ENCODE measurements at regions not wholly inside any gene's neighbourhood (a gene's known extent, or its start where the extent isn't known, plus 50 kb on each side); places are given as distances from the start of the nearest gene placed in this dataset.
"Not testable (repeated sequence)": the region's sequence is repeated elsewhere in the genome, so short reads cannot be mapped to it uniquely, and the experiment has no call there.

DNA sequence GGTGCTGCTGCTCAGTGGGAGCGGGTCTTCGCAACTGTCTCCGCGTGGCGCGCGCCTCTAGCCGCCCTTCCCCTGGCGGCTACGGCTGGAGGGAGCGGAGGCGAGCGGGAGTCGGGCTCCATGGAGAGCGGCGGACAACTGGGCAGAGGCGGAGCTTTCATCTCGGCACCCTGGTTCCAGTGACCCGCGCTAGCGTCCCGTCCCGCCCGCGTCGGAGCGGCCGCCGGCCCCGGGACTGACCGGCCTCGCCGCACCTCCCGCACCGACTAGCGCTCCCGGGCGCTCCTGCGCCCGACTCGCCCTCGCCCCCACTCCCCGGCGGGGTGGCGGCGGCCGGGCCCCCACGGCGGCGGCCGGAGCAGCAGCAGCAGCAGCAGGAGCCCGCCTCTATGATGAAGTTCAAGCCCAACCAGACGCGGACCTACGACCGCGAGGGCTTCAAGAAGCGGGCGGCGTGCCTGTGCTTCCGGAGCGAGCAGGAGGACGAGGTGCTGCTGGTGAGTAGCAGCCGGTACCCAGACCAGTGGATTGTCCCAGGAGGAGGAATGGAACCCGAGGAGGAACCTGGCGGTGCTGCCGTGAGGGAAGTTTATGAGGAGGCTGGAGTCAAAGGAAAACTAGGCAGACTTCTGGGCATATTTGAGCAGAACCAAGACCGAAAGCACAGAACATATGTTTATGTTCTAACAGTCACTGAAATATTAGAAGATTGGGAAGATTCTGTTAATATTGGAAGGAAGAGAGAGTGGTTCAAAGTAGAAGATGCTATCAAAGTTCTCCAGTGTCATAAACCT lies 69.2 kb upstream of the NOTCH2NLA start:
- not testable (repeated sequence) for H3K9me3 ChIP-seq (ENCODE audit: control insufficient read depth in 2 of 2, insufficient read depth in 1 of 2, low read length in 1 of 2); H3K4me3 ChIP-seq (ENCODE audit: low read length in 2 of 2); H3K36me3 ChIP-seq (ENCODE audit: control insufficient read depth in 2 of 2, insufficient read depth in 2 of 2, low read length in 1 of 2); DNase-seq (ENCODE audit: low read depth in 6 of 9, low spot score in 9 of 9); H3K27me3 ChIP-seq (ENCODE audit: control insufficient read depth in 2 of 2, insufficient read depth in 1 of 2, low read length in 1 of 2); H3K4me1 ChIP-seq (ENCODE audit: control insufficient read depth in 2 of 2, insufficient read depth in 2 of 2, low read length in 2 of 2); H3K27ac ChIP-seq (ENCODE audit: low read depth in 1 of 2, low read length in 1 of 2)
- WGBS: no CpG with 5 or more reads among the region's 68 CpGs

DNA sequence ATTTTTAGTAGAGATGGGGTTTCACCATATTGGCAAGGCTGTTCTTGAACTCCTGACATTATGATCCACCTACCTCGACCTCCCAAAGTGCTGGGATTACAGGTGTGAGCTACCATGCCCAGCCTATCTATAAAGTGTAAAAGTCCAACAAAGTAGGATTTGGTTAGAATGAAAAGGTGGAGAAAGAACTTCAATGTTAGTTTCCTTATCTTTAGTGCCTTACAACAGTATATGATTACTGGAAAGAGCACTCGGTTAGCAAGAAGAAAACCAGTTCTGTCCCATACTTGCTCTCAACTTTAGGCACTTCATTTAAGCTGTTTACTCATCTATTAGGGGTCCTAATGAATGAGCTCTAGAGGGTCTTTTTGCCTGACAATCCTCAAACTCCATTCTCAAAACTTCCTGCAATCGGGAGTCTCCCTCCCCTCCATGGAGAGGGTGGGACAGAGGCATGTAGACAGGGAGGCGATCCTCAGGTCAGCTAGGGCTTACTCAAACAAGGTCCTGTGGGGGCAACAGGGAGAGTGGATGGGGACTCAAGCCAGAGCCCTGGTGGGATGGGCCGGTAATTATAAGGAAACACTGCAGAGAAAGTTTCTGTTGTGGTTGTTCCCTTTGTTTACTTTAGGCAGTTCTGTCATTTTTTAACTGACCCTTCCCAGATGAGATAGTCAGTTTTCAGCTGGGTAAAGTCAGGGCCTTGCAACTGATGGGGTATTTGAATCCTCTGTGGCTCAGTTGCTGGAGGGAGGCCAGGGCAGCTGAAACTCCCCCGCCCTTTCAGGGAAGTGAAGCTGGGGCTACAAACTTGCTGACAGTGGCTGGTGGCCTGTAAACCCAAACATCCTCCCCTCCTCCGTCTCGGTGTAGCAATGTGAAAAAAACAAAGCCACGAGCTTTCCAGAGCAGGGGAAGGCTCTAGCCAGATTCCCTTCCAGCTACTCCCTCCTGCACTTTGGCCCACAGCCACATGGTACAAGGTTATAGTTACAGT lies 64.4 kb upstream of the NOTCH2NLA start:
- H3K4me1 ChIP-seq (ENCODE audit: control insufficient read depth in 2 of 2, insufficient read depth in 2 of 2, low read length in 2 of 2); H3K4me3 ChIP-seq (ENCODE audit: low read length in 2 of 2); H3K9me3 ChIP-seq (ENCODE audit: control insufficient read depth in 2 of 2, insufficient read depth in 1 of 2, low read length in 1 of 2); H3K36me3 ChIP-seq (ENCODE audit: control insufficient read depth in 2 of 2, insufficient read depth in 2 of 2, low read length in 1 of 2); H3K27ac ChIP-seq (ENCODE audit: low read depth in 1 of 2, low read length in 1 of 2); H3K27me3 ChIP-seq (ENCODE audit: control insufficient read depth in 2 of 2, insufficient read depth in 1 of 2, low read length in 1 of 2); DNase-seq (ENCODE audit: low read depth in 6 of 9, low spot score in 9 of 9): not testable (repeated sequence)
- WGBS: no CpG with 5 or more reads among the region's 9 CpGs

DNA sequence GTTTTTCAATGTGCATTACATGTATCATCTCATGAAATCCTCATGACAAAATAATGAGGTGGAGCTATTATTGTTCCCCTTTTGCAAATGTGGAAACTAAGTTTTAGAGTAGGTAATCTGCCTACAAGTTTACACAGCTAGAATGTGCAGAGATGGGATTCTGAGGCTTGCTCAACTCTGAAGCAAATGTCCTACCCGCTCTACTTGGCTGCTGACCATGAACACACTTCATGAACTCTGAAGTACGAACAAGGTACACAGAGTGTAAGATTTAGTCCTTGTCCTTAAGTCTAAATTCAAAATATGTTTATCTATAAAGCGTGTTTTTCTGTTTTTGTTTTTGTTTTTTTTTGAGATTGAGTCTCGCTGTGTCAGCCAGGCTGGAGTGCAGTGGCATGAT lies 63.6 kb upstream of the NOTCH2NLA start:
- H3K4me3 ChIP-seq (ENCODE audit: low read length in 2 of 2); H3K27ac ChIP-seq (ENCODE audit: low read depth in 1 of 2, low read length in 1 of 2); H3K4me1 ChIP-seq (ENCODE audit: control insufficient read depth in 2 of 2, insufficient read depth in 2 of 2, low read length in 2 of 2); H3K36me3 ChIP-seq (ENCODE audit: control insufficient read depth in 2 of 2, insufficient read depth in 2 of 2, low read length in 1 of 2); DNase-seq (ENCODE audit: low read depth in 6 of 9, low spot score in 9 of 9); H3K27me3 ChIP-seq (ENCODE audit: control insufficient read depth in 2 of 2, insufficient read depth in 1 of 2, low read length in 1 of 2); H3K9me3 ChIP-seq (ENCODE audit: control insufficient read depth in 2 of 2, insufficient read depth in 1 of 2, low read length in 1 of 2): not testable (repeated sequence)
- no CpG with 5 or more reads among the region's 4 CpGs for WGBS

DNA sequence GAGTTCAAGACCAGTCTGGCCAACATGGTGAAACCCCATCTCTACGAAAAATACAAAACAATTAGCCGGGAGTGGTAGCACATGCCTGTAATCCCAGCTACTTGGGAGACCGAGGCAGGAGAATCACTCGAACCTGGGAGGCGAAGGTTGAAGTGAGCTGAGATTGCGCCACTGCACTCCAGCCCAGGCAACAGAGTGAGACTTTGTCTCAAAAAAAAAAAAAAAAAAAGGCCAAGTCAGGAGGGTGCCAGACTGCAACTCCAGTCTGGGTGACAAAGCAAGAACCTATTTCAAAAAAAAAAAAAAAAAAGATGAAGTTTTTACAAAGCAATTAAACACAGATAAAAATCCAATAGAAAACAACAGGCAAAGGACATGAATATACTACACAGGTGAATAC lies 59.1 kb upstream of the NOTCH2NLA start:
- H3K4me1 ChIP-seq (ENCODE audit: control insufficient read depth in 2 of 2, insufficient read depth in 2 of 2, low read length in 2 of 2); H3K27ac ChIP-seq (ENCODE audit: low read depth in 1 of 2, low read length in 1 of 2); H3K36me3 ChIP-seq (ENCODE audit: control insufficient read depth in 2 of 2, insufficient read depth in 2 of 2, low read length in 1 of 2); H3K4me3 ChIP-seq (ENCODE audit: low read length in 2 of 2); DNase-seq (ENCODE audit: low read depth in 6 of 9, low spot score in 9 of 9); H3K27me3 ChIP-seq (ENCODE audit: control insufficient read depth in 2 of 2, insufficient read depth in 1 of 2, low read length in 1 of 2); H3K9me3 ChIP-seq (ENCODE audit: control insufficient read depth in 2 of 2, insufficient read depth in 1 of 2, low read length in 1 of 2): not testable (repeated sequence)
- WGBS: no CpG with 5 or more reads among the region's 6 CpGs

DNA sequence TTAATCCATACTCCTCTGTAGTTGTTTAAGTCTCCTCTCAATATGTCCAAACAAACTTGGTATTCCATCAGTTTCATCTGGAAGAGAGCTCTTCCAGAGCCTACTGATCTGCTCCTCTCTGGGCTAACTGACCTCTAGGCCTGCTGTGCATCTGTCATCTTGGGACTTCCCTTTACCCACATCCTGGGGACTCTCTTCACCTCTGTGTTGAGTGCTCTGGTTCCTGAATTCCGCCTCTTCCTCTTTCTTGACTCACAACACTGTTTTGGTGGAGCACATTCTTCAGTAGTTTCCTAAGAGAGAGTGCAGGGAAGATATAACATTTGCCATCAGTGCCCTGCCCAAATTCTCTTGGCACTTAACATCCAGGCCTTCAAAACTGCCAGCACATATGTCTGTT lies 55.9 kb upstream of the NOTCH2NLA start:
- no CpG with 5 or more reads among the region's 1 CpG for WGBS
- H3K9me3 ChIP-seq (ENCODE audit: control insufficient read depth in 2 of 2, insufficient read depth in 1 of 2, low read length in 1 of 2); H3K36me3 ChIP-seq (ENCODE audit: control insufficient read depth in 2 of 2, insufficient read depth in 2 of 2, low read length in 1 of 2); H3K27ac ChIP-seq (ENCODE audit: low read depth in 1 of 2, low read length in 1 of 2); H3K27me3 ChIP-seq (ENCODE audit: control insufficient read depth in 2 of 2, insufficient read depth in 1 of 2, low read length in 1 of 2); H3K4me1 ChIP-seq (ENCODE audit: control insufficient read depth in 2 of 2, insufficient read depth in 2 of 2, low read length in 2 of 2); H3K4me3 ChIP-seq (ENCODE audit: low read length in 2 of 2); DNase-seq (ENCODE audit: low read depth in 6 of 9, low spot score in 9 of 9): not testable (repeated sequence)

DNA sequence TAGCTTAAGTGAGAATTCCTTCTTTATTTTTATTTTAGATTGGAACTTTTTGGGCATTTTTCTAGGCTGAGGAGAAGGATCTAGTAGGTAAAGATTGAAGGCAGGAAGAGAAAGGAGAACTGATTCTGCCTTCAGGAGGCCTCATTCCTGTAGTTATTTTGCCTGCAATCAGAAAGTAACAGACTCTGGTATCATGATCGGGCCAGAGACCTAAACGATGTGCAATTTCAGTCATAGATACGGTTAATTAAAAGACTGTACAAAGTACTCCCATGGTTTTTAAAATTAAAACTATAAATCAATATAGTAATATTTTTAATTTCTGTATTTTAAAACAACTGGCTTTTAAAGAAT lies 54.7 kb upstream of the NOTCH2NLA start:
- not testable (repeated sequence) for H3K27me3 ChIP-seq (ENCODE audit: control insufficient read depth in 2 of 2, insufficient read depth in 1 of 2, low read length in 1 of 2); DNase-seq (ENCODE audit: low read depth in 6 of 9, low spot score in 9 of 9); H3K36me3 ChIP-seq (ENCODE audit: control insufficient read depth in 2 of 2, insufficient read depth in 2 of 2, low read length in 1 of 2); H3K4me3 ChIP-seq (ENCODE audit: low read length in 2 of 2); H3K27ac ChIP-seq (ENCODE audit: low read depth in 1 of 2, low read length in 1 of 2); H3K9me3 ChIP-seq (ENCODE audit: control insufficient read depth in 2 of 2, insufficient read depth in 1 of 2, low read length in 1 of 2); H3K4me1 ChIP-seq (ENCODE audit: control insufficient read depth in 2 of 2, insufficient read depth in 2 of 2, low read length in 2 of 2)
- WGBS: no CpG with 5 or more reads among the region's 3 CpGs

DNA sequence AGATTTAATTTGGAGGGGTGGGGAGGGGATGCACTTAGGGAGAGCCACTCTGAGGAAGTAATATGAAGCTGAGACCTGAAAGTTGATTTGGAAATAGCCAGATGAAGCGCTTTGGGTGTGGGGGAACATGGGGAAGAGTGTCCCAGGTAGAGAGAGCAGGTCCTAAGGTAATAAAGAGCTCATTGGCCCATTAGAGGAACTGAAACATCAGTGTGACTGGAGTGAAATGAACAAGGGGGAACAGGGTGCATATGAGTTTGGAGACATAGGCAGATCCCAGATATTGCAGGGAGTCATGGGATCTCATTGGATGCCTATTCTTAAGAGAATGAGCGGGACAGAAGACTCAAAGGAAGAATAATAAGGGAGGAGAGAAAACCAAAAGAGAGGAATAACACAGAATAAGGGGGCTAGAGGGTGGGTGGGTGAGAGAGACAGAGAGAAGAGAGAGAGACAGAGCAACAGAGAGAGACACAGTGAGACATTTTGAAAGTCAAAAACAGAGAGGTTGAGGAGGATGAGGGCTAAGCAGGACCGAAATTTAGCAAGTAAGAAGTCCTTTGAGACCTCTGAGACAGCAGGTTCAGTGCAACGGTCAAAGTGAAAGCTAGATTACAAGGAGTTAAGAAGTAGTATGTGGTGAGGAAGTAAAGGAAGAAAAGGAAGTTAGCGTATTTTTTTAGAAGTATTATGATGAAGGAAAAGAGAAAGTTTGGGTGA lies 54.1 kb upstream of the NOTCH2NLA start:
- DNase-seq (ENCODE audit: low read depth in 6 of 9, low spot score in 9 of 9); H3K27ac ChIP-seq (ENCODE audit: low read depth in 1 of 2, low read length in 1 of 2); H3K4me3 ChIP-seq (ENCODE audit: low read length in 2 of 2); H3K27me3 ChIP-seq (ENCODE audit: control insufficient read depth in 2 of 2, insufficient read depth in 1 of 2, low read length in 1 of 2); H3K9me3 ChIP-seq (ENCODE audit: control insufficient read depth in 2 of 2, insufficient read depth in 1 of 2, low read length in 1 of 2); H3K4me1 ChIP-seq (ENCODE audit: control insufficient read depth in 2 of 2, insufficient read depth in 2 of 2, low read length in 2 of 2); H3K36me3 ChIP-seq (ENCODE audit: control insufficient read depth in 2 of 2, insufficient read depth in 2 of 2, low read length in 1 of 2): not testable (repeated sequence)
- no CpG with 5 or more reads among the region's 5 CpGs for WGBS

DNA sequence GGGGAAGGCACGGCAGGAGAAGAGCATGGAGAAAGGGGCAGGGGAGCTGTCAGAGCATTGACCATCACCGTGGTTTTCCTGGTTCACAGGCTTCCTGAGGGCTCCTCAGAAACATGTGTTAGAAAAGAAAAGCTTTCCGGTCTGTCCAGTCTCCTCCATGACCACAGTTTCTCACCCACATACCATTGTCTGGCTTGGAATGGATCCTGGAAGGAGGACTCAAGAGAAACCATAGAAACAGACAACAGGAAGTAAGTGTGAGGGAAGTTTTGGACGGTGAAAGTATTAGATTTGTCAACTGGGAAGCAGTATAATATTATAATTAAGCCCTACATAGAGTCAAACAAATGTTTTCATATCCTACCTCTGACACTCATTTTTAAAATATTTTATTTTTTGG lies 52.7 kb upstream of the NOTCH2NLA start:
- H3K27ac ChIP-seq (ENCODE audit: low read depth in 1 of 2, low read length in 1 of 2); H3K4me3 ChIP-seq (ENCODE audit: low read length in 2 of 2); H3K36me3 ChIP-seq (ENCODE audit: control insufficient read depth in 2 of 2, insufficient read depth in 2 of 2, low read length in 1 of 2); H3K4me1 ChIP-seq (ENCODE audit: control insufficient read depth in 2 of 2, insufficient read depth in 2 of 2, low read length in 2 of 2); H3K27me3 ChIP-seq (ENCODE audit: control insufficient read depth in 2 of 2, insufficient read depth in 1 of 2, low read length in 1 of 2); H3K9me3 ChIP-seq (ENCODE audit: control insufficient read depth in 2 of 2, insufficient read depth in 1 of 2, low read length in 1 of 2); DNase-seq (ENCODE audit: low read depth in 6 of 9, low spot score in 9 of 9): not testable (repeated sequence)
- no CpG with 5 or more reads among the region's 4 CpGs for whole genome bisulfite sequencing

DNA sequence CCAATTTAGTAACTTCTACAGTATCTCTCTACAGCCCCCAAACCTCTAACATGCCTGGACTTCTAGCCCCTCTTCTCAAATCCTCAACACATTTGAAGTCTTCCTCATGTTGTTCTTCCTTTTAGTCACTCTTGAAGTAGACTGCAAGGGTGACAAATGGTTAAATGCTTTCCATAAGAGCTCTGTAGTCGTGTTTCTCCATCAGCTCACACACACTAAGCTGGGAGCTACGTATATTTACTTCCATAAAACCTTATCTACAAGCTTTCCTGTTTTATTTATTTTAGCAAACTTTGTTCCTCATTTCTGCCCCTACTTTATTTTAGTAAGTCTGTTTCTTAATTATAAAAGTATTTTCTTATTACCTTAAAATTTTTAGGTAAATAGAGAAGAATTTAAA lies 49.9 kb upstream of the NOTCH2NLA start:
- not testable (repeated sequence) for H3K4me1 ChIP-seq (ENCODE audit: control insufficient read depth in 2 of 2, insufficient read depth in 2 of 2, low read length in 2 of 2); H3K27me3 ChIP-seq (ENCODE audit: control insufficient read depth in 2 of 2, insufficient read depth in 1 of 2, low read length in 1 of 2); H3K4me3 ChIP-seq (ENCODE audit: low read length in 2 of 2); H3K27ac ChIP-seq (ENCODE audit: low read depth in 1 of 2, low read length in 1 of 2); DNase-seq (ENCODE audit: low read depth in 6 of 9, low spot score in 9 of 9); H3K9me3 ChIP-seq (ENCODE audit: control insufficient read depth in 2 of 2, insufficient read depth in 1 of 2, low read length in 1 of 2); H3K36me3 ChIP-seq (ENCODE audit: control insufficient read depth in 2 of 2, insufficient read depth in 2 of 2, low read length in 1 of 2)
- no CpG with 5 or more reads among the region's 2 CpGs for WGBS
